Osteoblast (primary cell): ENCODE measurements at regions not wholly inside any gene's neighbourhood (a gene's known extent, or its start where the extent isn't known, plus 50 kb on each side); places are given as distances from the start of the nearest gene placed in this dataset.

Experiments used
- DNase-seq: peaks from one replicate; pipeline ENCODE4 v3.0.0; 2011; ENCODE audit warnings: low spot score, mixed read lengths; ENCODE audit not compliant: insufficient read length; ENCODE audit errors: missing footprints
- H2AFZ ChIP-seq: 2 replicates; pipeline ENCODE4 v1.6.0; 2011; ENCODE audit warnings: mild to moderate bottlenecking, low read length
- H3K27ac ChIP-seq: 2 replicates; pipeline ENCODE4 v1.5.1; 2011; ENCODE audit warnings: mild to moderate bottlenecking, low read depth, low read length, moderate library complexity
- H3K27me3 ChIP-seq: 2 replicates; pipeline ENCODE4 v1.6.0; 2012; ENCODE audit warnings: mild to moderate bottlenecking, control low read depth, inconsistent platforms, low read length, moderate library complexity; ENCODE audit not compliant: insufficient read depth
- H3K36me3 ChIP-seq: 2 replicates; pipeline ENCODE4 v1.5.1; 2011; ENCODE audit warnings: mild to moderate bottlenecking, low read length, control low read depth, moderate library complexity; ENCODE audit not compliant: insufficient read depth
- H3K4me1 ChIP-seq: 2 replicates; pipeline ENCODE4 v1.5.1; 2011; ENCODE audit warnings: mild to moderate bottlenecking, low read length, control low read depth, moderate library complexity; ENCODE audit not compliant: insufficient read depth
- H3K4me2 ChIP-seq: 2 replicates; pipeline ENCODE4 v1.6.0; 2011; ENCODE audit warnings: mild to moderate bottlenecking, low read length; ENCODE audit not compliant: insufficient read depth
- H3K4me3 ChIP-seq: fragments of 200-600 bp; sonication (generic); 3 replicates; pipeline ENCODE4 v1.5.1; 2012; ENCODE audit warnings: mild to moderate bottlenecking, low read length, inconsistent platforms; ENCODE audit not compliant: insufficient read depth
- H3K79me2 ChIP-seq: 2 replicates; pipeline ENCODE4 v1.6.0; 2012; ENCODE audit warnings: mild to moderate bottlenecking, low read length, control low read depth, inconsistent platforms; ENCODE audit not compliant: insufficient read depth
- H3K9me3 ChIP-seq: 2 replicates; pipeline ENCODE4 v1.5.1; 2011; ENCODE audit warnings: low read depth, low read length, control low read depth
- H4K20me1 ChIP-seq: 2 replicates; pipeline ENCODE4 v1.6.0; 2012; ENCODE audit warnings: mild to moderate bottlenecking, low read length, control low read depth; ENCODE audit not compliant: insufficient read depth
- TF ChIP-seq, protein P1 (sequence below): IDR thresholded peaks from 2 replicates; pipeline ENCODE4 v1.5.1; 2011; ENCODE audit warnings: mild to moderate bottlenecking, low read depth, low read length, moderate library complexity; ENCODE audit errors: extremely low read depth

- TF ChIP-seq, protein P1, sequence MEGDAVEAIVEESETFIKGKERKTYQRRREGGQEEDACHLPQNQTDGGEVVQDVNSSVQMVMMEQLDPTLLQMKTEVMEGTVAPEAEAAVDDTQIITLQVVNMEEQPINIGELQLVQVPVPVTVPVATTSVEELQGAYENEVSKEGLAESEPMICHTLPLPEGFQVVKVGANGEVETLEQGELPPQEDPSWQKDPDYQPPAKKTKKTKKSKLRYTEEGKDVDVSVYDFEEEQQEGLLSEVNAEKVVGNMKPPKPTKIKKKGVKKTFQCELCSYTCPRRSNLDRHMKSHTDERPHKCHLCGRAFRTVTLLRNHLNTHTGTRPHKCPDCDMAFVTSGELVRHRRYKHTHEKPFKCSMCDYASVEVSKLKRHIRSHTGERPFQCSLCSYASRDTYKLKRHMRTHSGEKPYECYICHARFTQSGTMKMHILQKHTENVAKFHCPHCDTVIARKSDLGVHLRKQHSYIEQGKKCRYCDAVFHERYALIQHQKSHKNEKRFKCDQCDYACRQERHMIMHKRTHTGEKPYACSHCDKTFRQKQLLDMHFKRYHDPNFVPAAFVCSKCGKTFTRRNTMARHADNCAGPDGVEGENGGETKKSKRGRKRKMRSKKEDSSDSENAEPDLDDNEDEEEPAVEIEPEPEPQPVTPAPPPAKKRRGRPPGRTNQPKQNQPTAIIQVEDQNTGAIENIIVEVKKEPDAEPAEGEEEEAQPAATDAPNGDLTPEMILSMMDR: no peak
- Histone ChIP-seq H3K9me3 (no peaks in the 10 kb centered on the region), H3K4me2 (no peak overlapping the region), H4K20me1 (no peaks in the 10 kb centered on the region), H3K79me2 (no peaks in the 10 kb centered on the region), H3K4me3 (no peak overlapping the region), H3K4me1 (no peaks in the 10 kb centered on the region), H3K27ac (no peak overlapping the region), H2AFZ (no peak overlapping the region), H3K27me3 (no peaks in the 10 kb centered on the region), H3K36me3 (no peaks in the 10 kb centered on the region)
- DNase-seq: peak; percentile 42
Observed at GRCh38 chr10:120998782-120999285, 147.7 kb downstream of the WDR11 start.

- TF ChIP-seq, protein P1: no peak
- no peaks in the 10 kb centered on the region for H3K27me3 ChIP-seq
- no peak overlapping the region for H3K4me3 ChIP-seq
- H3K4me2 ChIP-seq: no peak overlapping the region
- no peaks in the 10 kb centered on the region for H3K4me1 ChIP-seq
- no peaks in the 10 kb centered on the region for H3K79me2 ChIP-seq
- no peaks in the 10 kb centered on the region for H4K20me1 ChIP-seq
- peak; percentile 37 for DNase-seq
- no peaks in the 10 kb centered on the region for H3K9me3 ChIP-seq
- no peak overlapping the region for H2AFZ ChIP-seq
- H3K36me3 ChIP-seq: no peaks in the 10 kb centered on the region
- H3K27ac ChIP-seq: no peak overlapping the region
Observed at GRCh38 chr10:120999868-121000267, 148.7 kb downstream of the WDR11 start.

DNA sequence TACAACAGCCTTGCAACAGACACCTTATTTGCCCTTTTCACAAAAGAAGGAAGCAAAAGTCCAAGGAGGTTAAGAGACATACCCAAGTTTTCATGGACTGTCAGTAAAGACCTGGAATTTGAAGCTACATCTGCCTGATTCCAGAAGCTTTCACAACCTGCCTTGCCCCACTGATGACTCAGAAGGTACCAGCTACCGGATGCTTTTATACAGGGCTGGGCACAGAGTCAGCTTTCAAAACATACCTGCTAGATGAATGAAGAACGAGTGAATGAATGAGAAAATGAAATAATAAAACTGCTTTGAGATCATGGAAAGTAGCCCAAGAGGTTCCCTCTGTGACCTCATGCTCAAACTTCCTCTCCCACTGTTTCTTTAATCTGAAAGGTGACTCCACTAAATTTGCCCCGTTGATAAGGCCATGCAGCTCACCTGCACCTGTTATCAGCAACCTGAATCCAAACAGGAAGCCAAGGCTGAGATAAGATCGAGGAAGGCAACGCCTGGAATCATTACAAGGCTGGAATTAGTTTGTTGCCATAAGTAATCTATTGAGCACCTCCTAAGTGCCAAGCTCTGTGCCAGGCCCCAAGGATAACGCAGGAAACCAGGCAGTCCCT, 151.5 kb downstream of the WDR11 start:
- Histone ChIP-seq H3K4me3 (no peak overlapping the region), H3K27ac (no peak overlapping the region), H2AFZ (no peak overlapping the region), H3K27me3 (no peaks in the 10 kb centered on the region), H3K36me3 (no peaks in the 10 kb centered on the region), H3K4me2 (no peak overlapping the region), H3K4me1 (no peaks in the 10 kb centered on the region), H4K20me1 (no peaks in the 10 kb centered on the region), H3K79me2 (no peaks in the 10 kb centered on the region), H3K9me3 (peaks cover 11% of the 10 kb centered on the region)
- TF ChIP-seq, protein P1: no peak
- DNase-seq: no peak

- no peaks in the 10 kb centered on the region for H4K20me1 ChIP-seq
- TF ChIP-seq, protein P1: no peak
Observed at GRCh38 chr10:121005948-121006587, 154.9 kb downstream of the WDR11 start.

More at GRCh38 chr10:121005948-121006587, 154.9 kb downstream of the WDR11 start:
- no peaks in the 10 kb centered on the region for H3K27me3 ChIP-seq
- H2AFZ ChIP-seq: no peak overlapping the region
- no peaks in the 10 kb centered on the region for H3K79me2 ChIP-seq
- DNase-seq: no peak
- H3K27ac ChIP-seq: no peak overlapping the region
- no peak overlapping the region for H3K4me3 ChIP-seq
- no peak overlapping the region for H3K4me2 ChIP-seq
- peaks cover 11% of the 10 kb centered on the region for H3K9me3 ChIP-seq
- H3K4me1 ChIP-seq: no peaks in the 10 kb centered on the region
- H3K36me3 ChIP-seq: no peaks in the 10 kb centered on the region
